ENCODE measurements at regions not wholly inside any gene's neighbourhood (a gene's known extent, or its start where the extent isn't known, plus 50 kb on each side); places are given as distances from the start of the nearest gene placed in this dataset.

- H3K4me1 ChIP-seq (replicated peaks; ENCODE audit: insufficient read depth): no peaks in the 10 kb centered on the region
- no peaks in the 10 kb centered on the region for H3F3A ChIP-seq (ENCODE audit: insufficient read depth, low read depth)
- no peaks in the 10 kb centered on the region for H3K79me2 ChIP-seq (ENCODE audit: low read depth)
- no peaks in the 10 kb centered on the region for H4K20me1 ChIP-seq (ENCODE audit: insufficient read depth)
- H3K9me3 ChIP-seq (ENCODE audit: insufficient read depth, low read depth): no peaks in the 10 kb centered on the region
- no peak overlapping the region for H3K4me2 ChIP-seq
- intact Hi-C loops (cut with micrococcal nuclease; ENCODE audit: unreplicated experiment): no loop called here
- H3K27me3 ChIP-seq (ENCODE audit: insufficient read depth, low read depth): no peaks in the 10 kb centered on the region
- POLR2A ChIA-PET (ENCODE audit: unreplicated experiment): no interaction called here
- no TSS peak for BruUV-seq (replicated peaks)
- 0 out of 2 replicates have a peak, but pooled peaks cover 3% of the 10 kb centered on the region for H3K9me2 ChIP-seq (ENCODE audit: insufficient read depth)
- no peaks in the 10 kb centered on the region for H3K36me3 ChIP-seq (ENCODE audit: low read depth)
- H3K27ac ChIP-seq: no peak overlapping the region
- CTCF ChIA-PET: no interaction called here
- H3K4me3 ChIP-seq: no peak overlapping the region
- TF ChIP-seq, protein P1, sequence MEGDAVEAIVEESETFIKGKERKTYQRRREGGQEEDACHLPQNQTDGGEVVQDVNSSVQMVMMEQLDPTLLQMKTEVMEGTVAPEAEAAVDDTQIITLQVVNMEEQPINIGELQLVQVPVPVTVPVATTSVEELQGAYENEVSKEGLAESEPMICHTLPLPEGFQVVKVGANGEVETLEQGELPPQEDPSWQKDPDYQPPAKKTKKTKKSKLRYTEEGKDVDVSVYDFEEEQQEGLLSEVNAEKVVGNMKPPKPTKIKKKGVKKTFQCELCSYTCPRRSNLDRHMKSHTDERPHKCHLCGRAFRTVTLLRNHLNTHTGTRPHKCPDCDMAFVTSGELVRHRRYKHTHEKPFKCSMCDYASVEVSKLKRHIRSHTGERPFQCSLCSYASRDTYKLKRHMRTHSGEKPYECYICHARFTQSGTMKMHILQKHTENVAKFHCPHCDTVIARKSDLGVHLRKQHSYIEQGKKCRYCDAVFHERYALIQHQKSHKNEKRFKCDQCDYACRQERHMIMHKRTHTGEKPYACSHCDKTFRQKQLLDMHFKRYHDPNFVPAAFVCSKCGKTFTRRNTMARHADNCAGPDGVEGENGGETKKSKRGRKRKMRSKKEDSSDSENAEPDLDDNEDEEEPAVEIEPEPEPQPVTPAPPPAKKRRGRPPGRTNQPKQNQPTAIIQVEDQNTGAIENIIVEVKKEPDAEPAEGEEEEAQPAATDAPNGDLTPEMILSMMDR (conservative IDR thresholded peaks at IDR 0.05): no peak
- TF ChIP-seq EZH2 (IDR thresholded peaks at IDR 0.05; ENCODE audit: low read depth): no peak
- H2AFZ ChIP-seq: no peak overlapping the region
- no peak for DNase-seq
Measured at GRCh38 chr7:126178865-126179264, 1073.9 kb downstream of the GRM8 start.

- Histone ChIP-seq H4K20me1 (ENCODE audit: insufficient read depth) (no peaks in the 10 kb centered on the region), H3K9me3 (ENCODE audit: insufficient read depth, low read depth) (no peaks in the 10 kb centered on the region), H3K27ac (no peak overlapping the region), H3F3A (ENCODE audit: insufficient read depth, low read depth) (no peaks in the 10 kb centered on the region), H3K4me2 (no peak overlapping the region), H3K9me2 (ENCODE audit: insufficient read depth) (0 out of 2 replicates have a peak, but pooled peaks cover 3% of the 10 kb centered on the region), H3K79me2 (ENCODE audit: low read depth) (no peaks in the 10 kb centered on the region), H3K36me3 (ENCODE audit: low read depth) (no peaks in the 10 kb centered on the region), H3K27me3 (ENCODE audit: insufficient read depth, low read depth) (no peaks in the 10 kb centered on the region), H3K4me1 (replicated peaks; ENCODE audit: insufficient read depth) (no peaks in the 10 kb centered on the region), H2AFZ (no peak overlapping the region), H3K4me3 (no peak overlapping the region)
- intact Hi-C loops (cut with micrococcal nuclease; ENCODE audit: unreplicated experiment): no loop called here
- BruUV-seq (replicated peaks): no TSS peak
- CTCF ChIA-PET: no interaction called here
- TF ChIP-seq EZH2 (IDR thresholded peaks at IDR 0.05; ENCODE audit: low read depth): no peak
- TF ChIP-seq, protein P1 (conservative IDR thresholded peaks at IDR 0.05): no peak
- no peak for DNase-seq
- POLR2A ChIA-PET (ENCODE audit: unreplicated experiment): no interaction called here
Measured at GRCh38 chr7:126177782-126178181, 1075.0 kb downstream of the GRM8 start.

- ChIA-PET POLR2A (ENCODE audit: unreplicated experiment) (no interaction called here), CTCF (interaction anchor here (0.6 kb wide), 1 partner anchor 24 kb away, joined by 3 read pairs; no protein-coding TSS in a partner anchor)
- Histone ChIP-seq H4K20me1 (ENCODE audit: insufficient read depth) (no peaks in the 10 kb centered on the region), H2AFZ (no peak overlapping the region), H3K27me3 (ENCODE audit: insufficient read depth, low read depth) (no peaks in the 10 kb centered on the region), H3K4me2 (no peak overlapping the region), H3K9me3 (ENCODE audit: insufficient read depth, low read depth) (no peaks in the 10 kb centered on the region), H3K4me1 (replicated peaks; ENCODE audit: insufficient read depth) (no peaks in the 10 kb centered on the region), H3K27ac (no peak overlapping the region), H3K4me3 (no peak overlapping the region), H3F3A (ENCODE audit: insufficient read depth, low read depth) (no peaks in the 10 kb centered on the region), H3K9me2 (ENCODE audit: insufficient read depth) (no peaks in the 10 kb centered on the region), H3K79me2 (ENCODE audit: low read depth) (no peaks in the 10 kb centered on the region), H3K36me3 (ENCODE audit: low read depth) (no peaks in the 10 kb centered on the region)
- TF ChIP-seq, protein P1 (conservative IDR thresholded peaks at IDR 0.05): no peak
- TF ChIP-seq EZH2 (IDR thresholded peaks at IDR 0.05; ENCODE audit: low read depth): no peak
- no TSS peak for BruUV-seq (replicated peaks)
- no peak for DNase-seq
- intact Hi-C loops (cut with micrococcal nuclease; ENCODE audit: unreplicated experiment): no loop called here
Measured at GRCh38 chr7:126166645-126167044, 1086.1 kb downstream of the GRM8 start.
